G401 (cell line): ENCODE measurements at regions not wholly inside any gene's neighbourhood (a gene's known extent, or its start where the extent isn't known, plus 50 kb on each side); places are given as distances from the start of the nearest gene placed in this dataset.
A peak's percentile ranks its signal among the peaks of the same experiment; 100 is the strongest.

Experiments used
- DNase-seq: peaks from one replicate; pipeline ENCODE4 v3.0.0-alpha.2; 2015; ENCODE audit warnings: low spot score
- in situ Hi-C: cut with HindIII; loops from 2 replicates; pipeline ENCODE4 v1.10.0; 2016; ENCODE audit warnings: low sequenced_read_pairs, mixed read lengths

- in situ Hi-C loops, result no loop called here
- no peak for DNase-seq
Measured at GRCh38 chr14:98602983-98603382, 669.0 kb downstream of the BCL11B start.

GRCh38 chr14:98605043-98605442 lies 667.0 kb downstream of the BCL11B start:
- in situ Hi-C loops, result no loop called here
- no peak for DNase-seq

GRCh38 chr14:98606041-98606640 lies 665.9 kb downstream of the BCL11B start:
- in situ Hi-C loops, result no loop called here
- no peak for DNase-seq

- no peak for DNase-seq
- in situ Hi-C loops, result no loop called here
Measured at GRCh38 chr14:98606816-98607215, 665.2 kb downstream of the BCL11B start.

- DNase-seq, result no peak
- in situ Hi-C loops, result no loop called here
Measured at GRCh38 chr14:98607341-98607910, 664.6 kb downstream of the BCL11B start.

GRCh38 chr14:98608071-98609060 lies 663.6 kb downstream of the BCL11B start:
- DNase-seq, result no peak

GRCh38 chr14:98612434-98613200 lies 659.4 kb downstream of the BCL11B start:
- DNase-seq, result no peak
- in situ Hi-C loops, result no loop called here

More at GRCh38 chr14:98608071-98609060, 663.6 kb downstream of the BCL11B start:
- in situ Hi-C loops, result no loop called here

GRCh38 chr14:98614741-98615140 lies 657.3 kb downstream of the BCL11B start:
- in situ Hi-C loops, result no loop called here

GRCh38 chr14:98622208-98623051 lies 649.6 kb downstream of the BCL11B start:
- in situ Hi-C loops, result no loop called here
- no peak for DNase-seq

More at GRCh38 chr14:98614741-98615140, 657.3 kb downstream of the BCL11B start:
- DNase-seq, result no peak

GRCh38 chr14:98623788-98624415 lies 648.1 kb downstream of the BCL11B start:
- no peak for DNase-seq
- in situ Hi-C loops, result no loop called here

GRCh38 chr14:98633380-98633779 lies 638.6 kb downstream of the BCL11B start:
- in situ Hi-C loops, result no loop called here
- peak; percentile 70 for DNase-seq

- DNase-seq, result no peak
- in situ Hi-C loops, result no loop called here
Measured at GRCh38 chr14:98634043-98634820, 637.8 kb downstream of the BCL11B start.

- DNase-seq, result no peak
- in situ Hi-C loops, result no loop called here
Measured at GRCh38 chr14:98638366-98638765, 633.6 kb downstream of the BCL11B start.

GRCh38 chr14:98647754-98648153 lies 624.2 kb downstream of the BCL11B start:
- DNase-seq, result no peak
- in situ Hi-C loops, result no loop called here

- in situ Hi-C loops, result no loop called here
- DNase-seq, result no peak
Measured at GRCh38 chr14:98651037-98651436, 621.0 kb downstream of the BCL11B start.

GRCh38 chr14:98665007-98665406 lies 607.0 kb downstream of the BCL11B start:
- DNase-seq, result no peak
- in situ Hi-C loops, result no loop called here

- in situ Hi-C loops, result no loop called here
- DNase-seq, result no peak
Measured at GRCh38 chr14:98666545-98666944, 605.5 kb downstream of the BCL11B start.
